ENCODE measurements at regions not wholly inside any gene's neighbourhood (a gene's known extent, or its start where the extent isn't known, plus 50 kb on each side); places are given as distances from the start of the nearest gene placed in this dataset. TPM values are rescaled to one million over a fixed set of nuclear protein-coding genes. Genes with fewer than 3 reads are reported as not detected.

- in situ Hi-C loops (cut with HindIII; ENCODE audit: low pct_unique_long_range_greater_than_20kb, low sequenced_read_pairs), result no loop called here
- no peaks in the 10 kb centered on the region for H3K27me3 ChIP-seq (ENCODE audit: control insufficient read depth, insufficient read depth, low read length)
- ChIA-PET CTCF (no interaction called here), POLR2A (no interaction called here)
- ATAC-seq, result no peak
- no peaks in the 10 kb centered on the region for H3K4me1 ChIP-seq (ENCODE audit: control insufficient read depth, insufficient read depth, low read length)
- no peak for DNase-seq (ENCODE audit: low read depth, low spot score)
- TF ChIP-seq REST (IDR thresholded peaks at IDR 0.05; ENCODE audit: insufficient read depth in 1 of 2, low read depth in 2 of 2, low read length in 1 of 2) (no peak), POLR2AphosphoS5 (IDR thresholded peaks at IDR 0.05; ENCODE audit: low read depth, low read length) (no peak), TCF7L2 (IDR thresholded peaks at IDR 0.05; ENCODE audit: low read depth, low read length) (no peak), CTCF (IDR thresholded peaks at IDR 0.05) (no peak), SIN3A (IDR thresholded peaks at IDR 0.05; ENCODE audit: borderline replicate concordance, insufficient read depth, low read depth, low read length) (no peak)
- no peaks in the 10 kb centered on the region for H3K9me3 ChIP-seq (ENCODE audit: control insufficient read depth, insufficient read depth, low read depth, low read length)
- no peak overlapping the region for H3K4me3 ChIP-seq (ENCODE audit: low read depth in 2 of 2, low read length in 2 of 2)
- H3K36me3 ChIP-seq (ENCODE audit: control insufficient read depth, insufficient read depth, low read length), result no peaks in the 10 kb centered on the region
- BruUV-seq (replicated peaks), result no TSS peak
- intact Hi-C loops (cut with micrococcal nuclease; ENCODE audit: unreplicated experiment), result no loop called here
- H3K27ac ChIP-seq (ENCODE audit: low read length), result no peak overlapping the region
Measured at GRCh38 chr3:96760956-96761355, 53.4 kb upstream of the EPHA6 start.

Small RNAs in the stretch of these regions (microRNA-seq; reads per million reads assigned to microRNA genes)
- not detected for gene MIR8060 (ENCODE audit: unreplicated experiment)
